ENCODE measurements at regions not wholly inside any gene's neighbourhood (a gene's known extent, or its start where the extent isn't known, plus 50 kb on each side); places are given as distances from the start of the nearest gene placed in this dataset.

DNA sequence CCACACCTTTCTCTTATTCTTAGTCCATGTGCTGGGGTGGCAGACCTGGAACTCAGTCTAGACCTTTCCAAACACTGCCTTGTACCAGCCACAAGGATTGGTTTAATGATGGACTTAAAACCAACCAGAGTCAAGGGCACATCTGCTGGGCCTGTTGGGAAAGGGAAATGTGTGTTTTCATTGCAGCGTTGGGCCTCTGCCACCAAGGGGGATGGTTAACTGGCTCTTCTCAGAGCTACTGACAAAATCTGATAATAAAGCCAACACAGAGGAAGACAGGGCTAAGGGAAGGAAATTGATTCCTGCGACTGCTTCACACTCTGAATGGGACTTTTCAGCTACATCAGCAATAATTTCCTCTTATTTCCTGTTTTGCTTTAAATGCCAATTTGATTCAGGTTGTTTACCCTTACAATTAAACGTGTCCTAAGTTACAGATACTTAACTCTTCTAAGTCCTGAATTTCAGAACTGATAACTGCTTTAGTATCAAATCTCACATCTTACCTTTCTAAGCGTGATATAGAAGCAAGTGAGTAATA is 68.4 kb upstream of the MALRD1 start:
- TF ChIP-seq, protein P1, sequence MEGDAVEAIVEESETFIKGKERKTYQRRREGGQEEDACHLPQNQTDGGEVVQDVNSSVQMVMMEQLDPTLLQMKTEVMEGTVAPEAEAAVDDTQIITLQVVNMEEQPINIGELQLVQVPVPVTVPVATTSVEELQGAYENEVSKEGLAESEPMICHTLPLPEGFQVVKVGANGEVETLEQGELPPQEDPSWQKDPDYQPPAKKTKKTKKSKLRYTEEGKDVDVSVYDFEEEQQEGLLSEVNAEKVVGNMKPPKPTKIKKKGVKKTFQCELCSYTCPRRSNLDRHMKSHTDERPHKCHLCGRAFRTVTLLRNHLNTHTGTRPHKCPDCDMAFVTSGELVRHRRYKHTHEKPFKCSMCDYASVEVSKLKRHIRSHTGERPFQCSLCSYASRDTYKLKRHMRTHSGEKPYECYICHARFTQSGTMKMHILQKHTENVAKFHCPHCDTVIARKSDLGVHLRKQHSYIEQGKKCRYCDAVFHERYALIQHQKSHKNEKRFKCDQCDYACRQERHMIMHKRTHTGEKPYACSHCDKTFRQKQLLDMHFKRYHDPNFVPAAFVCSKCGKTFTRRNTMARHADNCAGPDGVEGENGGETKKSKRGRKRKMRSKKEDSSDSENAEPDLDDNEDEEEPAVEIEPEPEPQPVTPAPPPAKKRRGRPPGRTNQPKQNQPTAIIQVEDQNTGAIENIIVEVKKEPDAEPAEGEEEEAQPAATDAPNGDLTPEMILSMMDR (IDR thresholded peaks at IDR 0.05), result no peak
- no peak for TF ChIP-seq POLR2A (IDR thresholded peaks at IDR 0.05)

All from heart left ventricle (tissue), 13 donors.